Panc1 (cell line): ENCODE measurements at regions not wholly inside any gene's neighbourhood (a gene's known extent, or its start where the extent isn't known, plus 50 kb on each side); places are given as distances from the start of the nearest gene placed in this dataset.

Experiments
- POLR2AphosphoS5 ChIP-seq: IDR thresholded peaks from 2 replicates; pipeline ENCODE4 v1.6.1; 2012; ENCODE audit warnings: mild to moderate bottlenecking, low read depth, low read length, moderate library complexity
- SIN3A ChIP-seq: IDR thresholded peaks from 2 replicates; pipeline ENCODE4 v1.6.1; 2012; ENCODE audit warnings: low read depth, mild to moderate bottlenecking, low read length, moderate library complexity, borderline replicate concordance; ENCODE audit not compliant: insufficient read depth
- TCF7L2 ChIP-seq: IDR thresholded peaks from 2 replicates; pipeline ENCODE4 v1.6.1; 2011; ENCODE audit warnings: mild to moderate bottlenecking, low read depth, low read length, inconsistent platforms
- TF ChIP-seq, protein P1 (sequence below): fragments of 450-650 bp; IDR thresholded peaks from 2 replicates; pipeline ENCODE4 v1.5.1; 2017; ENCODE audit warnings: mild to moderate bottlenecking
- TF ChIP-seq, protein P2 (sequence below), 2 experiments: IDR thresholded peaks; 2 replicates each; pipeline ENCODE4 v1.6.1; 2011 to 2012; ENCODE audit warnings: low read depth in 2 of 2, control low read depth in 1 of 2, low read length in 1 of 2, mild to moderate bottlenecking in 1 of 2, moderate library complexity in 1 of 2; ENCODE audit not compliant: insufficient read depth in 1 of 2

DNA sequence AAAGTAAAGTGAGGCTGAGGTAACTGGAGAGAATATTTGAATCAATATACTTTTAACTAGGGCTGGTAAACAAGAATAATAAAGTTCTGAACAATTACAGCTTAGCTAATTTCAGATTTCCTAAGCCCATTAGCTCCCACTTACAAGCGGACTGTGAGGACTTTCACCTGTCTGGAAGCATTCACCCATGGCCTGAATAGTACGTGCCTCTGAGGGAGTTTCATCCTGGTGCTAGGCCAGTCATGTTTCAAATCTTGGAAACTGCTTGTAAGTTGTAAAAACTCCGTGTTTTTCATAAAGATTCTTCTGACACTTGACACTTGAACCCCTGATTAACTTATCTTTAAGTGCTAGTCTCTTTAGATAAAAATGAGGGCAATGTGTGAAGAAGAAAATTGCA lies 975.2 kb upstream of the GHITM start:
- TF ChIP-seq, protein P1, sequence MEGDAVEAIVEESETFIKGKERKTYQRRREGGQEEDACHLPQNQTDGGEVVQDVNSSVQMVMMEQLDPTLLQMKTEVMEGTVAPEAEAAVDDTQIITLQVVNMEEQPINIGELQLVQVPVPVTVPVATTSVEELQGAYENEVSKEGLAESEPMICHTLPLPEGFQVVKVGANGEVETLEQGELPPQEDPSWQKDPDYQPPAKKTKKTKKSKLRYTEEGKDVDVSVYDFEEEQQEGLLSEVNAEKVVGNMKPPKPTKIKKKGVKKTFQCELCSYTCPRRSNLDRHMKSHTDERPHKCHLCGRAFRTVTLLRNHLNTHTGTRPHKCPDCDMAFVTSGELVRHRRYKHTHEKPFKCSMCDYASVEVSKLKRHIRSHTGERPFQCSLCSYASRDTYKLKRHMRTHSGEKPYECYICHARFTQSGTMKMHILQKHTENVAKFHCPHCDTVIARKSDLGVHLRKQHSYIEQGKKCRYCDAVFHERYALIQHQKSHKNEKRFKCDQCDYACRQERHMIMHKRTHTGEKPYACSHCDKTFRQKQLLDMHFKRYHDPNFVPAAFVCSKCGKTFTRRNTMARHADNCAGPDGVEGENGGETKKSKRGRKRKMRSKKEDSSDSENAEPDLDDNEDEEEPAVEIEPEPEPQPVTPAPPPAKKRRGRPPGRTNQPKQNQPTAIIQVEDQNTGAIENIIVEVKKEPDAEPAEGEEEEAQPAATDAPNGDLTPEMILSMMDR: no peak
- no peak for TF ChIP-seq SIN3A
- no peak for TF ChIP-seq POLR2AphosphoS5
- TF ChIP-seq, protein P2, sequence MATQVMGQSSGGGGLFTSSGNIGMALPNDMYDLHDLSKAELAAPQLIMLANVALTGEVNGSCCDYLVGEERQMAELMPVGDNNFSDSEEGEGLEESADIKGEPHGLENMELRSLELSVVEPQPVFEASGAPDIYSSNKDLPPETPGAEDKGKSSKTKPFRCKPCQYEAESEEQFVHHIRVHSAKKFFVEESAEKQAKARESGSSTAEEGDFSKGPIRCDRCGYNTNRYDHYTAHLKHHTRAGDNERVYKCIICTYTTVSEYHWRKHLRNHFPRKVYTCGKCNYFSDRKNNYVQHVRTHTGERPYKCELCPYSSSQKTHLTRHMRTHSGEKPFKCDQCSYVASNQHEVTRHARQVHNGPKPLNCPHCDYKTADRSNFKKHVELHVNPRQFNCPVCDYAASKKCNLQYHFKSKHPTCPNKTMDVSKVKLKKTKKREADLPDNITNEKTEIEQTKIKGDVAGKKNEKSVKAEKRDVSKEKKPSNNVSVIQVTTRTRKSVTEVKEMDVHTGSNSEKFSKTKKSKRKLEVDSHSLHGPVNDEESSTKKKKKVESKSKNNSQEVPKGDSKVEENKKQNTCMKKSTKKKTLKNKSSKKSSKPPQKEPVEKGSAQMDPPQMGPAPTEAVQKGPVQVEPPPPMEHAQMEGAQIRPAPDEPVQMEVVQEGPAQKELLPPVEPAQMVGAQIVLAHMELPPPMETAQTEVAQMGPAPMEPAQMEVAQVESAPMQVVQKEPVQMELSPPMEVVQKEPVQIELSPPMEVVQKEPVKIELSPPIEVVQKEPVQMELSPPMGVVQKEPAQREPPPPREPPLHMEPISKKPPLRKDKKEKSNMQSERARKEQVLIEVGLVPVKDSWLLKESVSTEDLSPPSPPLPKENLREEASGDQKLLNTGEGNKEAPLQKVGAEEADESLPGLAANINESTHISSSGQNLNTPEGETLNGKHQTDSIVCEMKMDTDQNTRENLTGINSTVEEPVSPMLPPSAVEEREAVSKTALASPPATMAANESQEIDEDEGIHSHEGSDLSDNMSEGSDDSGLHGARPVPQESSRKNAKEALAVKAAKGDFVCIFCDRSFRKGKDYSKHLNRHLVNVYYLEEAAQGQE (IDR thresholded peaks at IDR 0.05; ENCODE audit: insufficient read depth in 1 of 2, low read depth in 2 of 2, low read length in 1 of 2): no peak
- TF ChIP-seq TCF7L2: no peak
